GM21737 (cell line): ENCODE measurements at regions not wholly inside any gene's neighbourhood (a gene's known extent, or its start where the extent isn't known, plus 50 kb on each side); places are given as distances from the start of the nearest gene placed in this dataset.

Source experiments
- ATAC-seq: cut with Tn5 transposase; IDR thresholded peaks from one replicate; pipeline ENCODE4 v1.9.1; 2021; ENCODE audit warnings: mild to moderate bottlenecking, moderate library complexity; ENCODE audit not compliant: unreplicated experiment

- no peak for ATAC-seq
These were observed 63.7 kb upstream of the SIMC1 start for GRCh38 chr5:176174345-176175025.

- ATAC-seq = no peak
These were observed 62.9 kb upstream of the SIMC1 start for GRCh38 chr5:176175101-176175852.

DNA sequence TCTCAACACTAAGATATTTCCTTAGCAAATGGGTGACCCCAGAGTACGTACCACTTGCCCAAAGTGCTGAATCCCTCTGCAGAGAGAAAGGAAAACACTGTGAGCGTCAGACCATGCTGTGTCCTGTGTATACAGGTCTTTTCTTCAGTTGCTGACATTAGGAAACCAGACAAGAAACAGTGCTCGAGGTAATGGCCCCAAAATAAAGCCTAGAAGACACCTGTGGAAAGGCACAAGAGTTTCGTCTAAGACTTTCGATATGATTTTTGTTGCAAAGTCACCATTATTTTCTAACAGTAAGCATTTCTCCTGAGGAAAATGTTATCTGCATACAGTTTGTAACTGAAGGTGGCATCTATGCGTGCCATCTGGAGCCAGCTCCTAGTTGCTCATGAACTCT is 62.0 kb upstream of the SIMC1 start:
- ATAC-seq = no peak

DNA sequence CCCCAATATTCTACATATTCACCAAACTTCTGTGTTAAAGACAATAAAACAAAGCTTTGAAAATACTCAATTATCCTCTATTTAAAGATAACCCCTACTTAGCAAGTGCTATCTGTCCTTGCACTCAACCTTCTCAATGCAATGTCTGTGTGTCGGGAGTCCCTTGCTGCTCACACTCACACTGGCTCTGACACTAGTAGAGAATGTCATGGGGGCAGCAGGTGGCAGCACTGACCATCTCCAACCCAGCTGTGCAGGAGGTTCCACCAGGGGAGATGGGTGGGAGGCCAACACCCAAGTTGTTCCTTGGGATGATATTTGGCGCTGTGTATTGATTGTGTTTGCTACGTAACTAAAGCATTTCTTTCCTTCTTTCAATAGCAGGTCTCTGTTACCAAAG is 59.4 kb upstream of the SIMC1 start:
- ATAC-seq = no peak

DNA sequence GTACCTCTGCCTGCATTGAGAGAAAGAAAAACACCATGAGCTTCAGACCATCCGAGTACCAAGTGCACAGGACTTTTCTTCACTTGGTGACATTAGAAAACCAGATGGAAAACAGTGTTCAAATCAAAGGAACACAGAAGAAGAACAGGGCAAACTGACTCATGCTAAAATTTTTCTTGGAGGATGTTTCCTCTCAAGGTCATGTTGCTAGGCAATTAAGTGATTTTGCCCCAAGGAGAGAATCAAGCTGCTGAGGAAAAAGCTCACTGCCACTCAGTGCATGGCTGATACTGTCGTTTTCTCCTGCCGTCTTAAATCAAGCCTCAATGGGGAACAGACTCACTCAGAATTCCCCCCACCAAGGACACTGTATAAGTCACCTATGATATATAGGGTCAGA is 57.9 kb upstream of the SIMC1 start:
- no peak for ATAC-seq

DNA sequence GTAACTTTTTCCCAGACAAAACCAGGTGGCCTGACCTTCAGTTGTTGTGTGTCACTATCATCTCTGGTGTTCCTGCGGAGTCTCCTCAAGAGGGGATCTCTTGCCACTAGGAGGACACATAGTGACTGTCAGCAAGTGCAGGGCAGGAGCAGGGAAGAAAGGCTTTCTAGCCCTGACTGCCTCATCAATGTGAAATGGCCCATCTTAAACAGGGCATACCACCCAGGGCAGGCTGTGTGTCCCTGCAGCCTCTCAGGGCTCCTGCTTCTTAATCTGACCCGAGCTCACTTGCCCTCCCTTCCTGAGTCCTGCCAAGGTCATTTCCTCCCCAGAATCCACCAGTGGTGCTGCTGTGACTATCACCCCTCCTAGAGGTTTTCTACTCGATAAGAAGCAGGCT is 57.4 kb upstream of the SIMC1 start:
- no peak for ATAC-seq

GRCh38 chr5:176181271-176181855 is 56.9 kb upstream of the SIMC1 start:
- ATAC-seq = no peak

DNA sequence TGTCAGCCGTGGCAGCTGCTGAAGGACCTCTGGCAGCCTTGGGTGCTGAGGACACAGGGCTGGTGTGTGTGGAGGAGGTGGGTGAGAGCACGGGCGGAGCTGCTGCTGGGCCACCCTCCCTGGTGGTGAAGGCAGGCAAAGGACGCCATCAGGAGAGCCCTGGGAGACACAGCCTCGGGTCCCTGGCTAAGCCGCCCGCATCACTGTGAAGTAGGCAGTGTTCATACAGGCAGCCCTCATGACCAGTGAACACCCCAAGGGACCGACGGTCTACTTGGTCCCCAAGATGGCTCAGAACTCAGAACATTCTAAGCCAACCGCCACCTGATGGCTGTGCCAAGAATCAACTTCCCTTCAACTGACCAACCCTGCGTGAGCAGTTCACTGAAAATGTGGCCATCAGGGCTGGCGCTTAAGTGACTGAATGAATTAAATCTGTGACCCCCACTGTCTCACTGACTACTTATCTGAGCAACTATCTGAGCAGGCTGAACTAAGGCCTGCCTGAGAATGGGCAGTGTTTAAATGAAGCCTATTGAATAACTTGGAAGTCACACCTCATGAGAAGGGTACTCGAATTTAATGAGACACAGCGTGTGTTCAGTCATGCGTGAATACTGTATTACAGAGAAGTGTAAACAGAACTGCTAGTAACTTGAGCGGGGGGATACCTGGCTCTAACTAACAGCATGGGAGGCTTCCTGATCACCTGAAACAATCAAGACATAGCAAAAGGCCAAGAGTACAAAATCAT is 54.7 kb upstream of the SIMC1 start:
- no peak for ATAC-seq

- no peak for ATAC-seq
These were observed 53.6 kb upstream of the SIMC1 start for GRCh38 chr5:176184608-176185132.

DNA sequence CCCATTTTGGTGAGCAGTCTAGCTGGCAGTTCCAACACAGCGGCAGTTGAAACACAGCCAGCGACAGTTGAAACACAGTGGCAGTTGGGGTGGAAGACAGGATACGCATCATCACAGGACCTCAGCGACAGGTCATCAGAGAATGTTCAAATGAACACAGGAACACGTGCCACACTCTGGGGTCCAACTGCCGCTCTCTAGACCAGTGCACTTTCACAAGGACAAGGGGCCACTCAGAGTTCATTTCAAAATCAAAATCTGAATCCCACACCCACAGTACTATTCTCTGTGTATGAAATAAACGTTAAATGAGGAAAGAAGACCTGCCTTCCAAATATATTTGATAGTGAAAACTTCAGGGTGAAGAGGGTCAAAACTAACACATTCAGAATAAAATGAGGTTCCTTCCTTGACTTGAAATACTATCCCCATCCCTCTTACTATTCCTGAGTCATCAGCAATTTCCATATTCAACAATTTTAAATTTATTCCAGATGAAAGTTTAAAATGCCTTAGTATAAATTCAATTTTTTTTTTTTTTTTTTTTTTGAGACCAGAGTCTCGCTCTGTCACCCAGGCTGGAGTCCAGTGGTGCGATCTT is 53.0 kb upstream of the SIMC1 start:
- ATAC-seq = no peak

DNA sequence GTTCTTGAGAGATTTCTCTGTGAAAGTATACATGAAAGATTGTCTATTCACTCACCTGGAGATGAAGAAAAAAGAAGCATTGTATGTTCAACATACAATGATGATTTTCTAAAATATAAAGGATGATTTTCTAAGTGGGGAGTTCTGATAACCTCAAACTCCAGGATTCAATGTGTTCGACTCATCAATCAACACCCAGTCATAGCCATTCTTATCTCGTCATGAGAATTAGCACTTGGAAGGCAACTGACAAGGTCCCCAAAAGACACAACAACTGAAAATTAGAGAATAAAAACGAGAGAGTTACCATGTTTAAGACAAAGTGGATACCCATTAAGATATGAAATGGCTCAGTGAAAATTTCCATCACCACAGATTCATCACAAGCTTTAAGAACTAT is 52.1 kb upstream of the SIMC1 start:
- ATAC-seq = no peak

DNA sequence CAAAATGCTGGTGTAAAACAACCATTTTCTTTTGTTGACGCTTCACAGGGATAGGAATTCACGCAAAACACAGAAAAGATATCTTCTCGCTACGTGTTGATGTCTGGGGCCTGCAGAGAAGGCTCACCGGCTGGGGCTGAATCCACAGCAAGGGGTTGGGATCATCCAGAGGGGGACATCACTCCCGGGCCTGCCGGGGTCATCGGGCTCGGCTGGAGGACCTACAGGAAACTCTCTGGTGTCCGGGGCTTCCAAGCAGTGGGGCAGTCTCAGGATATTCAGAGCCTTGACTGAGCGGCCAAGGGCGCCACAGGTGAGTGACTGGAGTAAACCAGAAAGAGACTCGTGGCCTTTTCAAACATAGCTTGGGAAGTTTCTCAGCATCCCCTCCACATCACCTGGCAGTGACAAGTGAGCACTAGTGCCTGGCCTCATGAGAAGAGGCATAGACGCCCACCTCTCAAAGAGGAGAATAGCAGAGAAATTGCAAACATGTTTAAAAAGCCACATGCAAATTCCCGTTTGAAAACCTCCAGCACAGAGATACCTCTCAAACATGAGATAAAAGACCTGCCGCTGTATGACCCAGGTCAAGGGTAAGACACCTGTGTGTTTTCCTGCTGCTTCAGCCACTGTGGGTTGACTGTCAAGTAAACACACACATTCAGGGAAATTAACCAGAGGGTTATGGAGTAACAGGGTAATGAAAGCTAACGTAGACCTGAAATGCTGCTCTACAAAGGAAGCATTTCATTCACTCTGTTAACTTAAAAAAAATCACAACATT is 50.8 kb upstream of the SIMC1 start:
- ATAC-seq = no peak

DNA sequence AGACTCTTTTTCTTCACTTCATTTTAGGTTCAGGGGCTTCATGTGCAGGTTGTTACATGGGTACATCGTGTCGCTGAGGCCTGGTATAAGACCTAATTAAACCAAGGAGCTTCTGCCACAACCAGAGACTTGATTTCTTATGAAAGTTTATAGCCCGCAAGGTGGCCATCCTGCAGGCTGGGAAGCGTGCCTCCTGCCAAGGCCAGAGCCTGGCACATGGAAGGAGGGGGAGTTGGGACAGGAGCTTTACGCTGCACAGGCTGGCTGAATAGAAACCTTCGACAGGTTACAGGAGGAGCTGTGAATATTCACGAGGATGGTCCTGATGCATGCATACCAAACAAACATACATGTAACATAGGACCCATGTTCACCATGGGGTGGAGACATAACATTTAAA is 50.1 kb upstream of the SIMC1 start:
- no peak for ATAC-seq
